GM21390 (cell line): ENCODE measurements at regions not wholly inside any gene's neighbourhood (a gene's known extent, or its start where the extent isn't known, plus 50 kb on each side); places are given as distances from the start of the nearest gene placed in this dataset.

Experiments used
- ATAC-seq: cut with Tn5 transposase; IDR thresholded peaks from one replicate; pipeline ENCODE4 v1.9.1; 2021; ENCODE audit not compliant: unreplicated experiment

- ATAC-seq, result no peak
Observed at GRCh38 chr3:63042833-63043232, 167.6 kb upstream of the CADPS start.

- ATAC-seq, result no peak
Observed at GRCh38 chr3:63043631-63044030, 168.4 kb upstream of the CADPS start.

- ATAC-seq, result no peak
Observed at GRCh38 chr3:63046152-63046551, 170.9 kb upstream of the CADPS start.

GRCh38 chr3:63046580-63046979, 171.4 kb upstream of the CADPS start:
- ATAC-seq, result no peak

- ATAC-seq, result no peak
Observed at GRCh38 chr3:63047068-63047467, 171.9 kb upstream of the CADPS start.

GRCh38 chr3:63048367-63049326, 173.4 kb upstream of the CADPS start:
- no peak for ATAC-seq

GRCh38 chr3:63050548-63051177, 175.4 kb upstream of the CADPS start:
- ATAC-seq, result no peak

- no peak for ATAC-seq
Observed at GRCh38 chr3:63051920-63052319, 176.7 kb upstream of the CADPS start.

- ATAC-seq, result no peak
Observed at GRCh38 chr3:63056932-63057331, 181.7 kb upstream of the CADPS start.

- ATAC-seq, result no peak
Observed at GRCh38 chr3:63060412-63060811, 185.2 kb upstream of the CADPS start.

- no peak for ATAC-seq
Observed at GRCh38 chr3:63061449-63061848, 186.2 kb upstream of the CADPS start.

GRCh38 chr3:63064209-63064755, 189.1 kb upstream of the CADPS start:
- ATAC-seq, result no peak

GRCh38 chr3:63067999-63068645, 192.9 kb upstream of the CADPS start:
- no peak for ATAC-seq

- no peak for ATAC-seq
Observed at GRCh38 chr3:63069806-63070475, 194.7 kb upstream of the CADPS start.

- no peak for ATAC-seq
Observed at GRCh38 chr3:63070476-63070810, 195.2 kb upstream of the CADPS start.

- no peak for ATAC-seq
Observed at GRCh38 chr3:63076357-63076756, 201.1 kb upstream of the CADPS start.

- ATAC-seq, result no peak
Observed at GRCh38 chr3:63086190-63086589, 191.9 kb upstream of the SYNPR start.

- ATAC-seq, result no peak
Observed at GRCh38 chr3:63089007-63089750, 188.9 kb upstream of the SYNPR start.

- no peak for ATAC-seq
Observed at GRCh38 chr3:63089751-63090132, 188.4 kb upstream of the SYNPR start.

GRCh38 chr3:63090656-63091055, 187.5 kb upstream of the SYNPR start:
- ATAC-seq, result no peak
